ENCODE measurements at regions not wholly inside any gene's neighbourhood (a gene's known extent, or its start where the extent isn't known, plus 50 kb on each side); places are given as distances from the start of the nearest gene placed in this dataset.
A peak's percentile ranks its signal among the peaks of the same experiment; 100 is the strongest.

- no peak for DNase-seq
These were observed 85.8 kb upstream of the NELL2 start for GRCh38 chr12:44961887-44962286.

DNA sequence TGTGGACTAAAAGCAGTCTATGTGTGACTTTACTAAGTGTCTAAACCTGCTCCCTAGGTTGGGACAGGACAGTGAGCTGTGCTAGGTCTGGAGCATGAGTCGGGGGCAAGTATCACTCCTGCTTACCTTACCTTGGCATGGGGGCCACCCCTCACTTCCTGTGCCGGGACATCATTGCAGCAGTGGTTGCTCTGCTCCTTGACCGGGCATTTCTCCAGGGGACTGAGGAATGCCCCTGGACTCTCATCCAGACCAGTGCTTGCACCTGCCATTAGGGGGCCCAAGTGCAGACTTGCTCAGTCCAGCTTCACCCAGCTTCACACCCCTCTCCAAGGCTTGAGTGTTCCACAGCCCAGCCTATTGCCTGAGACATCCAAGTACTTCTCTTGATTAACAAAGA, 84.7 kb upstream of the NELL2 start:
- no peak for DNase-seq

GRCh38 chr12:44960423-44960822, 84.3 kb upstream of the NELL2 start:
- no peak for DNase-seq

DNA sequence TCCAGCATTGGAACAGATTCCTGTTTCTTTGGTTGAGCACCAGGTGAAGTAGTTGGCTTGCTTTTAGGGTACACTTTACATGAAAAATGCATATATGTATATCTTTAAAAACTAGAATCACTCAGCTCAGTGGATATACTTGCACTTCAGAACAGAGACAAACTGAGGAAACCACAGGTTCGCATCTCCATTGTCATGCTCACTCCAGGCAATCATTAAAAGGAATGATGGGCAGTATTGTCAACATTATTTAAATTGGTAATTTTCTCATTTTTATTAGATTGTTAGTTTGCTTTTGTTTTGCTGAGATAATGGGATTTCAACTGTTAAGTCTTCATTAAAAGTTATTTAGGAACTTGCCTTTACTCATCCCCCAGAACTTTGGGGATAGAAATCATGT, 71.0 kb upstream of the NELL2 start:
- no peak for DNase-seq

DNA sequence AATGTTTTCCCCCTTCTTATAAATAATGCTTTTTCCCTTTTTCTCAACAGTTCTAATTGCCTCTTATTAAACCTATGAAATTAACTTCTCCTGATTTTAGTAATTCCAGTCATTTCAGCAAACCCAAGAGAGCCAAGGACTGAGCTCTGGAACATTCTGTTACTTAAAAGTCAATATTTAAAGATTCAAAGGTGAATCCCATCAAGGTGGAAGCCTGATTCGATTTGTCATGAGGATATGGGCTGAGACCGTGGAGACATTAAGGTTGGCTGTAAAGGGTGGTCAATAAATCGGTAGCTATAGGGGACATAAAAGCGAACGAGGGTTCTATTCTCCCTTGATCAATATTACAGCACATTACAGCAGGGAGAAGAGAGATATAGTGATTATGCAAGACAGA, 66.6 kb upstream of the NELL2 start:
- DNase-seq: no peak

- peak; percentile 30 to 74 for DNase-seq
These were observed 55.0 kb upstream of the NELL2 start for GRCh38 chr12:44930972-44931600.

DNA sequence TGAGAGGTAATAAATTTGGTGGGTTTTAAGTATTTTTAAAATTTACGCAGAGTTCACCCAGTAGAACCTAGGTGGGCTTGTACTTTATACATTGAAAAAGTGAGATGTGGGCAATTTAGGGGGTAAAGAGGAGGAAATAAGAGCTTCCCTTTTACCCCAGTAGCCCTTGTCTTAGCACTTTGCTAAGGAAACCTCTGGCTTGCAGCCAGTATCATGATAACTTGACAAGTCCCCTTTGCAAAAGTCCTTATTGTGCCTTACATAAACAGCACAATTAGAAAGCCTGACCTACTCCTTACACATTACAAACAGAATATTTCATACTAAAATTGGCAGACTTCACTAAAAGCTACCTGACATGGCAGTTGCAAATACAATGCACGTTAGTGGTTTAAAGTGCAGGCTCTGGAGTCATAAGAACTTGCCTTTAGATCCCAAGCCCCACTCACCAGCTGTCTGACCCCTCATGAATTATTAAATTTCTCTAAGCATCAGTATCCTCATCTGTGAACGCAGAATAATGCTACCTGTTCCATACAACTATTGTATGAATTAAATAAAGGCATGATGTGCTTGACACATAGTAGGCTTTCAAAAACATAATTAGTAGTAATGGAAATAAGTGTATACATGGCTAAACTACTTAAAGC, 53.2 kb upstream of the NELL2 start:
- no peak for DNase-seq
